ENCODE measurements at regions not wholly inside any gene's neighbourhood (a gene's known extent, or its start where the extent isn't known, plus 50 kb on each side); places are given as distances from the start of the nearest gene placed in this dataset.
"Not testable (repeated sequence)": the region's sequence is repeated elsewhere in the genome, so short reads cannot be mapped to it uniquely, and the experiment has no call there.

DNA sequence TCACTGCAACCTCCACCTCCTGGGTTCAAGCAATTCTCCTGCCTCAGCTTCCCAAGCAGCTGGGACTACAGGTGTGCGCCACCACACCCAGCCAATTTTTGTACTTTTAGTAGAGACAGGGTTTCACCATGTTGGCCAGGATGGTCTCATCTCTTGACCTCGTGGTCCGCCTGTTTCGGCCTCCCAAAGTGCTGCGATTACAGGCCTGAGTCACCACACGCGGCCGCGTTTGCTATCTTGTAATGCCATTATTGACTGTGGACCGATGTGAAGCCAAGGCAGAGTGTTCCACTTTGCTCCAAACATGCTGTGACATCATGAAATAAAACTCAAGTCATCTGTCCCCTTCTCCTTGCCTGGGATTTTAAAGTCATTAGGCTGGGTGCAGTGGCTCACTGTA, 72.1 kb upstream of the CHD2 start:
- DNase-seq, result not testable (repeated sequence)

DNA sequence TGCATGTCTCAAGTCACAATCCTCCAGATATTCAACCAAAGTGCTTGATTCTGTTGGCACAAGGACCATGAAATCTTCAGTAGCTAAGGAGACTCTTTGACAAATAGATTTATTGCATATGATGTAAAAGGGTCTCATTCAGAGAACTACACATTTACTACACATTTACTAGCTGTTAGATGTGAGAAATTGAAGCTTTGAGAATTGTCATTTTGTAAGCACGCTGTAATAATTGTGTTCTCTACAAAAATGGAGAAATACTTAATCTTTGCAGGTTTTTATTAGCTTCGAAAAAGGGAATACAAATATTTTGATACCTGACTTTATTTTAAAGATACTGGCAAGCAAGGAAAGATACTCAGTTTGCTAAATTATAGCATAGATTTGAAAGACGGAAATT, 70.2 kb upstream of the CHD2 start:
- DNase-seq, result no peak

DNA sequence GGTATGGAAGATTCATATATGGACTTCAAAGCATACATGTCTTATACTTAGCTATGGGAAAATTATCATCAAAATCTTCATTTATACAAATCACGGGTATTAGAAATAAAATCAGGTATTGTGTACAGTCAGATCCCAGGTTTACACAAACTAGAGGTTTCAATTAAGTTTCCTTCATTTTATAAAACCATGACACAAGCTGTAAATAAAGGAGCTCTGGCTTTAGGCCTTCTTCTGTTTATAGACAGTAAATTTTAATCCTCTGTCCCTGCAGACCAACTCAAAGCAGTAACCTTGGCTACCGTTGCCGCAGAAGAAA, 68.8 kb upstream of the CHD2 start:
- no peak for DNase-seq

DNA sequence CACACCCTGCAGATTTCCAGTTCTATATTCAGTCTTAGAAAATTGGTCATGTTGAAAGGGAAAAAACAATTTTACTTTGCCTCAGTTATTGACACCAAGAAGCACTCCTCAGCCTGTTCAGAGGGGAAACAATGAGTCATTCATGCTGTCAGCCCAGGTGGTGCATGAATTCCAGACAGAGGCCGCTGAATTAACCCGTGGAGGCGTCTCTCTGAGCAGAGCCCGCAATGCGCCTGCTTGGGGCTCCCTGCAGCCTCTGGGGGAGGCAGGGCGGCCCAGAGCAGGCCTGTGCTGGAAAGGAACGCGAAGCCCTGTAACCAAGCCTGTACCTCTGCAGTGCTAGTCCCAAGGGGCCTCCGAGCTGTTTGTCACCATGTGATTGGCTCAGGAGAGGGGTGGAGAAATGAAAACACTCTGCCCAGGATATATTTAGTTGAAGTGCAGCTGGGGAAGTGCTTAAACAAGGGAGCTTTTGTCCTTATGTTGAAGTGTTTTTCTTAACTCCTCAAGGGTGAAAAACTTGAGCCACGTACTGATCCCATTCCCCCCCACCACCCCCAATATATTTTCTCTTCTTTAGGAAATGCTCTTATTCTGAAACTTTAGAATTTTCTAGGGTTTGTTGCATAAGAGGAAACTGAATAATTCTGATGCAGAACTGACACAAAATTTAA, 68.3 kb upstream of the CHD2 start:
- DNase-seq, result peak; percentile 59 to 73 (median 69)

DNA sequence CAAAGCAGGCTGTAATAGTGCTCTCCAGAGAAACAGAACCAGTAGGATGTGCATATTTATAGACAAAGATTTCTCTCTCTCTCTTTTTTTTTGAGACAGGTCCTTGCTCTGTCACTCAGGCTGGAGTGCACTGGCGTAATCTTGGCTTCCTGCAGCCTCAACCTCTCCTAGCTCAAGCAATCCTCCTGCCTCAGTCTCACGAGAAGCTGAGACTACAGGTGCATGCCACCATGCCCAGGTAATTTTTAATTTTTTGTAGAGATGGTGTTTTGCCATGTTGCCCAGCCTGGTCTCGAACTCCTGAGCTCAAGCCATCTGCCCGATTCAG, 67.1 kb upstream of the CHD2 start:
- no peak for DNase-seq

DNA sequence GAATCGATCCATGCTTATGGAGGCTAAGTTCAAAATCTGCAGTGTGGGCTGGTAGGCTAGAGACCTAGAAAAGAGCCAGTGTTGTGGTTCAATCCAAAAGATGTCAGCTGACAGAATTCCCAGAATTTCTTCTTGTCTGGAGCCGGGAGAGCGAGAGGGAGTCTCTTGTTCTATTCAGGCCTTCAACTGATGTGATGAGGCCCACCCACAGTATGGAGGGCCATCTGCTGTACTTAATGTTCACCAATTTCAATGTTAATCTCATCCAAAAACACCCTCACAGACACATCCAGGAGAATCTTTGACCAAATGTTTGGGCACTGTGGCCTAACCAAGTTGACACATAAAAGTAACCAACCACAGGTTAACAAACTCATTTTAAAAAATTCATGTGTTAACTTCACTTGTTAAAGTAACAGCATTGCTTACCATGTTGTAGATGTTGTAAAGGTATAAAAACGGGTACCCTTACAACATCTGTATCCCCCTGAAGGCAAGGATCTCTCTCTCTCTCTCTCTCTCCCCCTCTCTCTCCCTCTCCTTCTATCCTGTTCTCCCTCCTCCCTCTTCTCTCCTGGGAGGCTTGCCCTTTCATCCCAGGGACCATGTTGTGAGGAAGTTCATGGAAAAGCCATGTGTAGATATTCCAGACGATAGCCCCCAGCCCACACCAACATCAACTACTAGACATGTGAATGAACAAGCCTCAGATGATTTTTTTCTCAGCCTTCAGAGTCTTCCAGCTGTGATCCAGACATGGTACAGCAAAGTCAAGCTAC, 66.4 kb upstream of the CHD2 start:
- no peak for DNase-seq

DNA sequence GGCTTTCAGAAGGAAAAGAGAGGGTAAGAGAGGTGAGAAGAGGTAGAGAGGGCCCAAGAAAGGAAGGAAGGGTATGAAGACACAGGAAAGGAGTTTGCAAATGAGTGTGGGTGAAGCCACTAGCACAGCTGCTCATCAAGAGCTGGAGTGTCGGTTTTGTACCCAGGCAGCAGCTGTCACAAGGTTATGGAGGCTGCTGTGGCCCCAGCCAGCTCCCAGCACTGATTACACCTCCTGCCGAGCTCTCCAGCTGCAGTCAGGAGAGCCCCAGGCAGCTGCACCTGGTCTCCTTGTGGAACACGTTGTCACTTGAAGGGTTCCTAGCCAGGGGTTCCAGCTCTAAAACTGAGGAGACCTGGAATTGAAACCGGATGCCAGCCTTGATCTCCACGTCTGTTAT, 60.4 kb upstream of the CHD2 start:
- no peak for DNase-seq

DNA sequence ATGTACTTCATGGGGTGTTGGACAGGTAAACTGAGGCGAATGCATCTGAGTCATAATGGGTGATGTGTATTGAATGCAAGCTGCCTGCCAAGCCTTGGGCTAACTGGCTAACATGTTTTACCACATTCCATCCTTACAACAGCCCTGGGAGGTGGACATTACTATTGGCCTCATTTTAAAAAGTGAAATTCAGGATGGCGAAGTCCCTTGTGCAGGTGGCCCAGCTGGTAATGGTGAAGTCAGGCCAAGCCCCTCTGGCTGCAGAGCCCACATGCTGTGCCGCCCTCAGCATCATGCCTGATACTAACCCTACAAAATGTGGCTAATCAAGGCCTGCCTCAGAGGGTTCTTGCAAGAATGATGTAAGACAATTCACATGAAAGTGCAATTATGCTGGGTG, 60.0 kb upstream of the CHD2 start:
- DNase-seq, result no peak

DNA sequence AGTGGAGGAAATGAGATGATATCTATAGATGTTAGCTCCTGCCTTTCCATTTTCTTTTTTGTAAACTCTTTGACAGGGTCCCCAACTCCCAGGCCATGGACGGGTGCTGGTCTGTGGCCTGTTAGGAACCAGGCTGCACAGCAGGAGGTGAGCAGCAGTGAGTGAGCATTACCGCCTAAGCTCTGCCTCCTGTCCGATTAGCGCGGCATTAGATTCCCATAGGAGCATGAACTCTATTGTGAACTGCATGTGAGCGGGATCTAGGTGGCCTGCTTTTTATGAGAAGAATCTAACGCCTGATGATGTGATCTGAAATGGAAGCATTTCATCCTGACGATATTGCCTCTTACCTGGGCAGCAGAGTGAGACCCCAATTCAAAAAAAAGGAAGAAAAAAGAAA, 56.8 kb upstream of the CHD2 start:
- DNase-seq, result no peak

DNA sequence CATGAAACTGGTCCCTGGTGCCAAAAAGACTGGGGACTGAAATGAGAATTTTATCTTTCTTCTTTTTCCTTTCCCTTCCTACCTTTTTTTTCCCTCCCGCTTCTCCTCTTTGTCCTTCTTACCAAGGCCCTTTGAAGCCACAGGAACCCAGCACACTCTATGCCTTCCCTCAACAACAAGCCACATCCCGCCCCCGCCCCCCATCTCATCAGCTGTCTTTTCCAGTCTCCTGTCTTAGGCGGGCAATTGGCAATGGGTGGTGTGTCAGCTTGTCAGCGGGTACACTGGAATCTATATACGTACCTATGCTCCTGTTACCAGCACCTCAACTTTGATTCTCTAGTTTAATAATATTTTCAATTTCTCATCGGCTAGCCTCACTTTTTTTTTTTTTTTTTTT, 56.3 kb upstream of the CHD2 start:
- DNase-seq, result no peak

DNA sequence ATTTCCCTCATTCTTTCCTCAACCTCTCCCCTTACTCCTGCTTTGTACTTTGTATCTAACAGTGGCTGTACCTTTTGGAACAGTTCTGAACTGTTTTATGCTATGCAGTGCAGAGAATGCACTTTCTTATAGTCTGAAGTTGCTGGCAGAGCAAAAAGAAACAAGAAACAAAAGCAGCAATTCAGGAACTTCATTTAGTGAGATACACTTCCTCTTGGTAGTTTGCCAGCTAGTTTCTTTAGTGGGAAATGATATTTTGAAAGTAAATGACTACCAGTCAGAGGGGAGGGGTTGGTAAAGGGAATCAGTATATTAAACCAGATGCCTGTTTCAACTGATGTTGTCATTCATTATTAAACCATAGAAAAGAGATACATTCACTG, 55.0 kb upstream of the CHD2 start:
- DNase-seq, result no peak

DNA sequence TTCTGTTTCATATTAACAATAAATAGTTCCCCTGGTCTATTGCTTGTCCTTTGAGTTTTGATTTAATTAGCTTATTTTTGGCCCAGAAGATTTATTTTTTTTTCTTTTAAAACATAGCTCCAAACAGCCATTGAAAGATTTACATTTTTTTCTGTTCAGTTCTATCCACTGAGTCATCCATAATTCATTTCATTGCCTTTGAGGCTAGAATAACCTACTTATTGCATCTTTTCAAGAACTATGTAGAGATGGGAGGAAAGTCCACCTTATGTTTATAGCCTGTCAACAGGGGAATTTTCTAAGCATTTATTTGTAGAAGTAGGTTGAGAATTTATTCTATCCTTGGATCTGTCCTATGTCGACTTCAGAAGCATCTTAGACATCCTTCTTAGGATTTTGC, 53.4 kb upstream of the CHD2 start:
- DNase-seq, result no peak

DNA sequence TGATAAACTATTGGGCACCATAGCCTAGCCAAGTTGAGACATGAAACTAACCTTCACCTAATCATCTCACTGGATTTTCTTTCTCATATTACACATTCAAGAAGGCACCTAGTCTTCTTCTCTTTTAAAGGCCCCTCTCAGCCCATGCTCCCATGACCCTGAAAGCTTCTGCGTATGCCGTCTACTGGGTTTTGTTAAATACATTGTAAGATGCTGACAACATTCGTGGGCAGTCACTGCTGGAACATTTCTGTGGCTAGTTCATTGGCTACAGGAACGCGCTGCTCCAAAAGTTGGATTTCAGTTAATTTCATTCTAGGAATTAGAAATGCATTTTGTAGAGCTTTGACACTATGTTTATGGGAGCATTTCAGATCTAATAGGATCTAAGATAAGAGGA, 52.3 kb upstream of the CHD2 start:
- DNase-seq, result no peak

DNA sequence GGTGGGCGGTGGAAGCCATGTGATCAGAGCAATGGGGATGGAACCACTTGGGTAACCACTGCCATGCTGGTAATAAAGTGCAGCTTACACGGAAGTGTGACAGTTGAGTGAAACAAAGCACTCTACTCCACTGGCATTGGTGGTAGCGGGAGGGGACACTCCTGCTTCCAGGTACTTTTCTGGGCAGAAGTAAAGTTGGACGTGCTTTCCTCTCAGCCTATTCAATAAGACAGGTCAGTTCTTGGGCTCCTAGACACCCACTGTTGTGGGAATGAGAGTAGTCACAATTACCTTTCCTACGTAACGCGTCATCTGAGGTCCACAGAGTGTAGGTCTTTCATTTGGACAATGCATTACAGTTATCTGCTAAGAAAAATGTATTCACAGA, 51.7 kb upstream of the CHD2 start:
- no peak for DNase-seq

DNA sequence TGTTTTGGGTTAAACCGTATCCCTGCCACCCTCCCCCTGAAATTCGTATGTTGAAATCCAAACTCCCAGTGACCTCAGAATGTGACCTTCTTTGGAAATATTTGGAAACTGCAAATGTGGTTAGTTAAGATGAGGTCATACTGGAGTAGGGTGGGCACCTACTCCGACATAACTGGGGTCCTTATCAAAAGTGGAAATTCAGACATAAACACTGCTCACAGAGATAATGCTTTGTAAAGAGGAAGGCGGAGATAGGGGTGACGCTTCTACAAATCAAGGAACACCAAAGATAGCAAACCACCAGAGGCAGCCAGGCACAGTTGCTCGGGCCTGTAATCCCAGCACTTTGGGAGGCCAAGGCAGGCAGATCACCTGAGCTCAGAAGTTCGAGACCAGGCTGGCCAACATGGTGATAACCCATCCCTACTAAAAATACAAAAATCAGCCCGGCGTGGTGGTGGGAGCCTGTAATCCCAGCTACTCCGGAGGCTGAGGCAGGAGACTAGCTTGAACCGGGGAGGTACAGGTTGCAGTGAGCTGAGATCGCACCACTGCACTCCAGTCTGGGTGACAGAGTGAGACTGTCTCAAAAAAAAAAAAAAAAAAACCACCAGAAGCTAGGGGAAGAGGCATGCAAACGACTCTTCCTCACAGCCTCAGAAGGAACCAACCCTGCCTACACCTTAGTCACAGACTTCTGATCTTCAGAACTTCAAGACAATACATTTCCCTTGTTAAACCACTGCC, 51.1 kb upstream of the CHD2 start:
- DNase-seq, result no peak

DNA sequence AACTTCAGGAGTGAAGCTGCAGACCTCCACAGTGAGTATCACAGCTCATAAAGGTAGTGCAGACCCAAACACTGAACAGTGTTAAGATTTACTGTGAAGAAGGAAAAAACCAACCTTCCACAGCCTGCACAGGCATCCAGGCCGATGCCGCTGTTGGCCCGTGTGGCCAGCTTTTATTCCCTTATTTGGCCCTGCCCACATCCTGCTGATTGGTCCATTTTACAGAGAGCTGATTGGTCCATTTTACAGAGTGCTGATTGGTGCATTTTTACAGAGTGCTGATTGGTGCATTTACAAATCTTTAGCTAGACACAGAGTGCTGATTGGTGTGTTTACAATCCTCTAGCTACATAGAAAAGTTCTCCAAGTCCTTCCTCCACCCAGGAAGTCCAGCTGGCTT, 49.9 kb upstream of the CHD2 start:
- DNase-seq, result not testable (repeated sequence)

Measured in activated CD4-positive, CD25-positive, alpha-beta regulatory T cell (primary cell).